ENCODE measurements at regions not wholly inside any gene's neighbourhood (a gene's known extent, or its start where the extent isn't known, plus 50 kb on each side); places are given as distances from the start of the nearest gene placed in this dataset.
"Not testable (repeated sequence)": the region's sequence is repeated elsewhere in the genome, so short reads cannot be mapped to it uniquely, and the experiment has no call there.

DNA sequence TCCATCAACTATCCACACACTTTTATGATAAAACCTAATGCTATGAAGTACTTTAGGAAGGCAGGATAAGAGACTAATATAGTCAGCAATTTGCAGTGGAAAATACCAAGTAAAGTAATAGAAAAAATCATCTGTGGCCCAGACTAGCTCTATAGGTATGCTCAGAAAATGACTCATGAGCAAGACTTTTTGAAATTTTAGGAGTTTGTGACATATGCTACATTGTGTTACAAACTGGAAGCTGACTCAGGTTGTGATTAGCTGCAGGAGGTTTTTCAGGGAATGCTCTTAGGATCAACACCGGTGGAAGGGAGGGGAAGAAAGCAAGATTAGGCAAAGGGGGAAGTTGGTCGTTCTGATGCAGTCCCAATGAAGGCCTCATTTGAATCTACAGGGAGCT, 56.1 kb downstream of the FEZF1 start:
- H3K4me3 ChIP-seq (replicated peaks in 1 of 2; ENCODE audit: low read depth in 2 of 2, low read length in 2 of 2): no peak overlapping the region
- TF ChIP-seq, protein P1, sequence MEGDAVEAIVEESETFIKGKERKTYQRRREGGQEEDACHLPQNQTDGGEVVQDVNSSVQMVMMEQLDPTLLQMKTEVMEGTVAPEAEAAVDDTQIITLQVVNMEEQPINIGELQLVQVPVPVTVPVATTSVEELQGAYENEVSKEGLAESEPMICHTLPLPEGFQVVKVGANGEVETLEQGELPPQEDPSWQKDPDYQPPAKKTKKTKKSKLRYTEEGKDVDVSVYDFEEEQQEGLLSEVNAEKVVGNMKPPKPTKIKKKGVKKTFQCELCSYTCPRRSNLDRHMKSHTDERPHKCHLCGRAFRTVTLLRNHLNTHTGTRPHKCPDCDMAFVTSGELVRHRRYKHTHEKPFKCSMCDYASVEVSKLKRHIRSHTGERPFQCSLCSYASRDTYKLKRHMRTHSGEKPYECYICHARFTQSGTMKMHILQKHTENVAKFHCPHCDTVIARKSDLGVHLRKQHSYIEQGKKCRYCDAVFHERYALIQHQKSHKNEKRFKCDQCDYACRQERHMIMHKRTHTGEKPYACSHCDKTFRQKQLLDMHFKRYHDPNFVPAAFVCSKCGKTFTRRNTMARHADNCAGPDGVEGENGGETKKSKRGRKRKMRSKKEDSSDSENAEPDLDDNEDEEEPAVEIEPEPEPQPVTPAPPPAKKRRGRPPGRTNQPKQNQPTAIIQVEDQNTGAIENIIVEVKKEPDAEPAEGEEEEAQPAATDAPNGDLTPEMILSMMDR (IDR thresholded peaks at IDR 0.05; ENCODE audit: low read depth, low read length): no peak
- peak in 1 of 2 donors; percentile 27 for DNase-seq (ENCODE audit: low read depth in 2 of 2)

GRCh38 chr7:122238729-122239128, 65.8 kb downstream of the FEZF1 start:
- not testable (repeated sequence) for DNase-seq (ENCODE audit: low read depth in 2 of 2); H3K4me3 ChIP-seq (replicated peaks in 1 of 2; ENCODE audit: low read depth in 2 of 2, low read length in 2 of 2)

DNA sequence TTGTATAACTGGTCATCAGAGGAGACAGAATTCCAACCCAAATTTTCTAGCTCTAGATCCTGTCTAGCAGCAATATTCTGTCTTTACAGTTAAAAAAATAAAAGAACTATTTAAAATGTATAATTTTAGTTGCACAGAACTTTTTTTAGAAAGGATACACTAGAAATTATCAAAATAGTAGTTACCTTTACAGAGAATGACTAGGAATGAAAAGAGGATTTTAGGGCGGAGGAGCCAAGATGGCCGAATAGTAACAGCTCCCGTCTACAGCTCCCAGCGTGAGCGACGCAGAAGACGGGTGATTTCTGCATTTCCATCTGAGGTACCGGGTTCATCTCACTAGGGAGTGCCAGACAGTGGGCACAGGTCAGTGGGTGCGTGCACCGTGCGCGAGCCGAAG, 66.3 kb downstream of the FEZF1 start:
- H3K4me3 ChIP-seq (replicated peaks in 1 of 2; ENCODE audit: low read depth in 2 of 2, low read length in 2 of 2); DNase-seq (ENCODE audit: low read depth in 2 of 2): not testable (repeated sequence)

DNA sequence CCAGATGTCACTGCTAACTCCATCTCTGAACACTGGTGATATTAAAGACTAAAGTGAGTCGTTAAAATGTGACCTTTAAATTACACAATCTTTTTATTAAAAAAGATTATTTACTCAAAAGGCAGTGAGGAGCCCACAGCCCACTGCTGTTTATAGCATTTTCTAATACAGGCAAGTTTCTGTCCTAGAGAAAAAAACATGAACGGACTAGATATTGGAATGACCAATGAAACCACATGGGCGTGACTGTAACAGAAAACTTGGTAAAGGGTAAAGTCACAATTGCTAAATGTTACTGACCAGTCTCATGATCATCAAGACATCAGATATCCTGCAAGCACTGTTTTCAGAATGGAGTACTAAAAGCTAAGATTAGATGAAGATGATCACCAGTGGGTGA, 78.7 kb downstream of the FEZF1 start:
- TF ChIP-seq, protein P1 (IDR thresholded peaks at IDR 0.05; ENCODE audit: low read depth, low read length): no peak
- no peak for DNase-seq (ENCODE audit: low read depth in 2 of 2)
- H3K4me3 ChIP-seq (replicated peaks in 1 of 2; ENCODE audit: low read depth in 2 of 2, low read length in 2 of 2): no peak overlapping the region

- DNase-seq (ENCODE audit: low read depth in 2 of 2): peak; percentile 39 to 57
- no peak overlapping the region for H3K4me3 ChIP-seq (replicated peaks in 1 of 2; ENCODE audit: low read depth in 2 of 2, low read length in 2 of 2)
- TF ChIP-seq, protein P1 (IDR thresholded peaks at IDR 0.05; ENCODE audit: low read depth, low read length): peak; percentile 60
Observed at GRCh38 chr7:122219253-122219865, 75.3 kb upstream of the AASS start.

GRCh38 chr7:122217125-122217524, 73.1 kb upstream of the AASS start:
- TF ChIP-seq, protein P1 (IDR thresholded peaks at IDR 0.05; ENCODE audit: low read depth, low read length): no peak
- DNase-seq (ENCODE audit: low read depth in 2 of 2): peak; percentile 7 to 69
- no peak overlapping the region for H3K4me3 ChIP-seq (replicated peaks in 1 of 2; ENCODE audit: low read depth in 2 of 2, low read length in 2 of 2)

DNA sequence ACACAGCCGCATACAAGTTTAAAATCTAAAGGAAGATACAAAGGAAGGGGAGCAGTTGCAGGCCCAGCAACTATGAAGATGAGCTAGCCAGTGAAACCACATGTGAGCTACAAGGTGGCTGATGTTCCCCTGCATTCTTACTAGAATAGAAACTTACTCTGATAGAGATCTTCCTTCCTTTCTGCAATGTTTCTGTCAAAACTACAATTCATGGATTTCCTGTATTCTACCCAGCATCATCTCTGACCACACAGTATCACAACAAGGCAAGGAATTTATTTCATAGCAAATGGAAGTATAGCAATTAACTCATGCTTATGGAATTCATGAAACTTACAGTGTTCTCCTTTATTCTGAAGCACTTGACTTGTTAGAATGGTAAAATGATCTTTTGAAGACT, 68.7 kb upstream of the AASS start:
- DNase-seq (ENCODE audit: low read depth in 2 of 2): no peak
- TF ChIP-seq, protein P1 (IDR thresholded peaks at IDR 0.05; ENCODE audit: low read depth, low read length): no peak
- H3K4me3 ChIP-seq (replicated peaks in 1 of 2; ENCODE audit: low read depth in 2 of 2, low read length in 2 of 2): no peak overlapping the region

DNA sequence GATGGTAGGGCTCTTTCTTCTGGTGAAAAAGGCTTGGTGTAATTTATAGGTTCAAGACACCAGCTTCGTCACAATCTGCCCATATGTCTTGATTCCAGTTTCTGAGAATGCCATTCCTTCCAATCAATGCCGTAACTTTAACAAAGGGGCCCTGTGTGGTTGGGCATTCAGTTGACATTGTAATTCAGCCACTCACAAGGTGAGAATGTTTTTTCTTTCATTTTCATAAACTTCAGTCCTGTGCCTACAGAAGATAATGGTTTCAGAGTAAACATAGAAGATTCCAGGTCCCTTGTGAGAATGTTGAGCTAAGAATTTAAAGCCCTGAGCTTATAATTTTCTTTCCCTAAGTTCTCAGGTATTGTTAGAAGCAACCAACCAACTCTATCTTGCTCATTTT, 67.3 kb upstream of the AASS start:
- DNase-seq (ENCODE audit: low read depth in 2 of 2): no peak
- TF ChIP-seq, protein P1 (IDR thresholded peaks at IDR 0.05; ENCODE audit: low read depth, low read length): no peak
- H3K4me3 ChIP-seq (replicated peaks in 1 of 2; ENCODE audit: low read depth in 2 of 2, low read length in 2 of 2): no peak overlapping the region

Data from cardiac fibroblast (primary cell).